ENCODE measurements at regions not wholly inside any gene's neighbourhood (a gene's known extent, or its start where the extent isn't known, plus 50 kb on each side); places are given as distances from the start of the nearest gene placed in this dataset.

DNA sequence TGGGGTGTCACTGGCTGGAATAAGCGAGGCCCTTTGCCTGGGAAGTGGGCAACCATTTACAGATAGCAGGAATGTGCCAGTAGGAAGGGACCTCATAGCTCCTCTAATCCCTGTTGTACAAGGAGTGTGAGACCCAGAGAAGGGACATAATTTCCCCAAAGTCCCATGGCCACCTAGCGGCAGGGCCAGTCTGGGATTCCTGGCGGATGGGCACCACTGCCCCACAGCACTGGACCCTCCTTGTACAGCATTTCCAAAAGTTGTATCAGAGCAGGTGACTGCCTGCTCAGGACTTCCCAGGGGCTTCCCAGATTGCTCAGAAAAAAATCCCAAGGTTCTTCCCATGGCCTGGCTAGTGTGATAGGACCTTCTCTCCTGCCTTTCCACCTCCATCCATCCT is 185.8 kb downstream of the GLI2 start:
- no peak for DNase-seq

DNA sequence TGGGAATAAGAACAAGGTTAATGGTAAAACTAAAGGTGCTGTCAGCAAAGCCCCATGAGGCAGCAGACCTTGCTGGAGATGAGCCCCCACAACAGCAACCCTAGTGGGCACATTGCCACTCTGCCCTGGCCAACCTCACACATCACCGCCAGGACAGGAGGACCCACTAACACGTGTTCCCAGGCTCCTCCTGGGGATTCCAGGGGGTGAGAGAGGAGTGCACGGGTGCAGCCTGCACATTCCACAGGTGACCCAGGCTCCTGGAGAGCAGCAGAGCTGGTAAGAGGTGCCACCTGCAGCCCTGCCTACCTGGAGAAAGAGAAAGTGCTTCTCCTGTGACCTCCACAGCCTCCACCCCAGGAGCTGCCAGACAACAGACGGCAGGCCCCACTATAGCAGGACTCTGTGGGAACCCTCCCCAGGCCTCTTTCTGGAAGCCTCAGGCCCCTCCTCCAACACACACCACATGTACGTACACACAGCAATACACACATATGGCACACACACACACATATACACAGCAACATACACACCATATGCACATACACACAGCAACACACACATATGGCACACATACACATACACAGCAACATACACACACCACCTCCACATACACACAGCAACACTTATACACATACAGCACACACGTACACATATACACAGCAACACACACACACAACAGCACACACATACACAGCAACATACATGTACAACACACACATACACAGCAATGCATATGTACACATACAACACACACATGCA is 187.1 kb downstream of the GLI2 start:
- DNase-seq: no peak

DNA sequence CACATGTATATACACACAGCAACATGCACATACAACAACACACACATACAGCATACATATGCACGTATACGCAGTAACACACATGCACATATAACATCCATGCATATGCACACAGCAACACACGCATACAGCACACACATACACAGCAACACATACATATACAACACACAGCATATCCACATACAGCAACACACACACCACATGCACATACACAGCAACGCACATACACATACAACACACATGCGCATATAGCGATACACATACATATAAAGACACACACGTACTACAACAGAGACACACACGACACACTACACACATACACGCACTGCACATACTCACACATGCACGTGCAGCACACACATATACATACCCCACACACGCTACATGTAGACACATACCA is 187.8 kb downstream of the GLI2 start:
- no peak for DNase-seq

DNA sequence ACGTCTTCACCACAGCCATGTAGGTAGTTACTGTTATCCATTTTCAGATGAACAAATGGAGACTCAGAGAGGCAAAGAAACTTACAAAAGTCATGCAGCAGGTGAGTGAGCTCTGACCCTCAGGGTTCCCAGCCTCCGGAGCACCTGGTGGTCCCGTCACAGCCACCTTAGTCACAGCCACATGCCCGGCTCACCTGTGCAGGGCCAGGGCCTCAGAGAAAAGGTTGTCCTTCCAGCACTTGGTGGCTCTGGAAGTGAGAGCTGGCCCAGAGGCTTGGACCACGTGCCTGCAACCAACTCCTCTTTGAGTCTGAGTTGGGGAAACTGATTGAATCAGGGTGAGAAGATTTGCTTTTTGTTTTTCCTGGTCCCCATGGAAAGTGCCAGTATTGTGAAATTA is 189.3 kb downstream of the GLI2 start:
- DNase-seq: no peak

DNA sequence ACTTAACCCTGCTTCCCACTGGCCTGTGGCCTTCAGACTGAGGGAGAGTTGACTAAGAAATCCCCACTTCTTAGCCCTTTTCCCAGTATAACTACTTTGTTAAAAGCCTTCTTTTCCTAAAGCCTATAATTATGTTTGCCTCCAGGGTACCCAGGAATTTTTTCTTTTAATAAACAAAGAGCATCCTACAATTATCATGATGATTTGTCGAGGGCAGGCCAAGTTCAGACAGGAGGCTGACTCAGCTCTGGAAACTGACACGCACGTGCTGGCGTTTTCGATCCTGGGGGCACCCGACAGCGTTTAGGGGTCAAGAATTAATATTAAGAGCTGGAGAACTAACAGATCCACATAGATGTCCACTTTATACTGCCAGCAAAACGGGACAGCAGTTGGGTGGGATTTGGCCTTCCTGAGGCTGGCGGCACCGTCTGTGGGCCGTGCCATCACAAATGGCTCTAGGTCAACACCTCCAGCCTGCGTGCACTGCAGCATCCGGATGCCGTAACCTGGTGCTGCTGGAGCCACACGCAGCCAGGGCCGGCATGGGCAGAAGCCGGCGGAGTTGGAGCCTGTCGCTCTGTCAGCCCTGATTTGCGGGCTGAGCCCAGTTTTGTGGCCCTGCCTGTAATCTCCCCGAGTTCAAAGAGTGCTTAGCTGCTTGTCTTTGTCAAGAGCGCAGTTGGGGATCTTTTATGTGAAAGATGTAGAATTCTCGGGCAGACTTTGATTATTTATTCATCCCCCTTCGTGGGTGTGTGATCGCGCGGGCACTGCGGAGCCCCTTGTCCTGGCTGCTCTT is 191.0 kb downstream of the GLI2 start:
- DNase-seq: no peak

DNA sequence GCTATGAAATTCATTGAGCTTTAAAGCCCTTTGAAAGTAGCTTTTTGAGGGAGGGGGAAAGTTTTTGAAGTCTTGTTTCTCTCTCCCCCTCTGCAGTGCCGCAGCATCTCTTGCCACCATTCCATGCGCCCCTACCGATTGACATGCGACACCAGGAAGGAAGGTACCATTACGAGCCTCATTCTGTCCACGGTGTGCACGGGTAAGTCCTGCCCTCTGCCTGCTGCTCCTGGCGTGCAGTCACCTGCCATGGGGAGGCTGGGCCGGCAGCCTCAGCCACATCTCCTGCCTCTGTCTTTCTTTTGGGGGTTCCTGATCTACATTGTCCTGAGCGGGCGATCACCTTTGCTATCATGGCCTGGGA is 191.6 kb downstream of the GLI2 start:
- peak; percentile 44 for DNase-seq

DNA sequence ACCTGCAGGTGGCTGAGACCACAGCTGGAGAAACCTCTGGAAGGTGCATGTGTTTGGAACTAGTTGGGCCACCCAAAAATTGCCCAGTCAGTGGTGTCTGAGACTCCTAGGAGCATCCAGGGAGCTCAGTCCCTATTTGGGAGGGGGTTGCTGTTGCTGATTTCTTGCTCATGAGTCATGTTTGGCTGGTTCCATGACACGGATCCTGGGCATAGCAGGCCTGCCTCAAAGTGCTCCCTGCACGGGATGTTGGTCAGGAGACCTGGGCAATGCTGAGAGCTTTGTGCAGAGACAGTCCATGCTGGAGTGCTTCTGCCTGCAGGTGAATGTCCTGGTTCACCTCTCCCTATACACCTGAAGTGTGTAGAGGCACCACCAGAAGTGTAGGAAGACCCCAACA is 194.2 kb downstream of the GLI2 start:
- no peak for DNase-seq

DNA sequence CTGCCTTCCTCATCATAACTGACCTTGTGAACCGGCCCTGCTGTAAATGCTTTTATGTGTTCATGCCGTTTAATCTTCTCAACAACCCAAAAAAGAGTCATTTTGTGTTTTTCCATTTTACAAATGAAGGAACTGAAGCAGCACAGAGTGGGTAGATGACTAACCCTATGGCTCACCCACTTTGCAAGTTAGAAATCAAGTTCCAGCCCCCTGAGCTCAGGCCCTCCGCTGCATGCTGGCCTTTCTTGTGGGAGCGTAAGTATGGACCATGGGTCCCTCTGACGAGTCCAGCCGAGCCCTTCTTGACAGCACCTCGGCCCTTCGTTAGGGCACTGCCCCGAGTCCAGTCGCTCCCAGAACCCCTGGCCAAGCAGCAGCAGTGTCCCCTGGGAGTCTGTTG is 194.6 kb downstream of the GLI2 start:
- DNase-seq: no peak

DNA sequence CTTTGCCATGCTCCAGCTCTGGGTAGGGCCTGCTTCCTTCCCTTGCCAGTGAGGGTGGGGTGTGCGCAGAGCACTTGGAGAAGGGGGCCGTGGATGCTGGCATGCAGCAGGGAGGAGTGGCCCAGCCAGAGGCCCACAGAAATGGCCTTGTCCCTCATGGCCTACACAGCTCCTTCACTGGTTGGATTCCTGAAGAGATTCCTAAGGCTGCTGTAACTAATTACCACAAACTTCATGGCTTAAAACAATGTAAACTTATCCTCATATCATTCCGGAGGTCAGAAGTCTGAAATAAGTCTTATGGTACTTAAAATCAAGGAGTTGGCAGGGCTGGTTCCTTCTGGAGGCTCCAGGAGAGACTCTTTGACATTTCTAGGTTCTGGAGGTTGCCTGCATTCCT is 195.2 kb downstream of the GLI2 start:
- DNase-seq: no peak

DNA sequence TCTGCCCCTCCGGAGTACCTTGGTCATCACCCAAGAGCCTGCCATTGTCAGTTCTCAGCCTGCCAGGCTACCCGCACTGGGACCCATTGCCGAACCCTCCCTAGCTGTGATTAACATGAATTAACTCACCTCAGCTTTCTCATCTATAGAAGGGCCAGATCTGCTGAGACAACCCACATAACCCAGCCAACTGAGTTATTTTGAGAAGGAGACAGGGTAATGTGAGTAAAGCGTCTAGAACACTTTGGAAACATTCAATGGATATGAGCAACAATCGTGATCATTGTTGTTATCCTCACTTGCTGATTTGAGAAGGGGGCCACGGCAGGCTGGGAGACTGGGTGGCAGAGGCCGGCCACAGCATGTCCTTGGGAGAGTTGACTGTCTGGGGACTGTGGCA is 196.8 kb downstream of the GLI2 start:
- DNase-seq: no peak

DNA sequence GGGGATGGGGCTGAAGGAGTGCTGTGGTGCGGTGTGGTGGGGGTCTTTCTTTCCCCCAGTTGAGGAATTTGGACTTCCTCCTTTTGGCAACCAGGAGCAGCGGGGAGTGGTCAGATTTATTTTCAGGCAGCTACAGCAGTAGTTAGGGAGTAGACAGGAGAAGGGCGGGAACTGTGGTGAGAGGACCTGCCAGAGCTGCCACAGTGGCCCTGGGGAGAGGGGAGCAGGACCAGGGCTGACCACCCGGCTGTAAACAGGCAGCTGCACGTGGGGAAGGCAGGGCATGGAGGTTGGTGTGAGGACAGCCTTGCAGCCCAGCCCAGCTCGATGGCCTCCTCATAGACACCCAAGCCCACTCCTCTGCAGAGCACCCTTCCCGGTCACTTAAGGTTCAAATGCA is 197.2 kb downstream of the GLI2 start:
- no peak for DNase-seq

DNA sequence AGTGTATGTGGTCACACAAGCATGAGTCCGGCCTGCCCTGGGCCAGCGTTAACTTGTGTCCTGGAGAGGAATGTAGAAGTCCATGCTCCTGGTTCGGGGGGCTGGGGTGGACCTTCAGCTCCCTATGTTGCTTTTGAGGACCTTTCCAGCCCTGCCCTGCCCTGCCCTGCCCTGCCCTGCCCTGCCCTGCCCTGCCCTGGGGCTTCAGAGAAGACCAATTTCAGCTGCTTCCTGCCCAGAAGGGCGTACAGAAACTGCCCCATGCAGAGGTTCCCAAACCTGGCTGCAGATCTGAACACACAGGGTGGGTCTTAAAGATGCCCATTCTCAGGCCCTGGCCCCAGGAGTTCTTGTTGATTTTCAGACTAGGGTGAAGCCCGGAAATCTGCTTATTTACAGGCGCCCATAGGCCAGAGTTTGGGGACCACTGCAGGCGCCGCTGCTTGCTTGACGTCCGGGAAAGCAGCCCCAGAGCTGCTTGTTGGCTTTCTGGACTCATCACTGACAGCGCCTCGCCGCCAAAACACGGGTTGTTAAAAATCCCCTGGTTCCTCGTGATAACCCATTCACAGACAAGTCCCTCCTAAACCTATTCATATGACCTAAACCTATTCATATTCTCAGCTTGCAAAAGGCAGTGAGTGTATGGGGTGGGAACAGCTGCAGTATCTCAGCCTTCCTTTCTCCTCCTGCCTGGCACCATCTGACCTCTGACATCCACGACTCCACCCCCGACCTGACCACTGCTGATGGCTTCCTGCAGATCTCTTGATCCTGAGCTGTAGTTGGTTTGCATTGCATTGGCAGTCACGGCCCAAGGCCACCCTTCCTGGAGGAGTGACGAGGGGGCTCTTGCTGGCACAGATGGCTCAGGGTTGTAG is 198.3 kb downstream of the GLI2 start:
- DNase-seq: no peak

DNA sequence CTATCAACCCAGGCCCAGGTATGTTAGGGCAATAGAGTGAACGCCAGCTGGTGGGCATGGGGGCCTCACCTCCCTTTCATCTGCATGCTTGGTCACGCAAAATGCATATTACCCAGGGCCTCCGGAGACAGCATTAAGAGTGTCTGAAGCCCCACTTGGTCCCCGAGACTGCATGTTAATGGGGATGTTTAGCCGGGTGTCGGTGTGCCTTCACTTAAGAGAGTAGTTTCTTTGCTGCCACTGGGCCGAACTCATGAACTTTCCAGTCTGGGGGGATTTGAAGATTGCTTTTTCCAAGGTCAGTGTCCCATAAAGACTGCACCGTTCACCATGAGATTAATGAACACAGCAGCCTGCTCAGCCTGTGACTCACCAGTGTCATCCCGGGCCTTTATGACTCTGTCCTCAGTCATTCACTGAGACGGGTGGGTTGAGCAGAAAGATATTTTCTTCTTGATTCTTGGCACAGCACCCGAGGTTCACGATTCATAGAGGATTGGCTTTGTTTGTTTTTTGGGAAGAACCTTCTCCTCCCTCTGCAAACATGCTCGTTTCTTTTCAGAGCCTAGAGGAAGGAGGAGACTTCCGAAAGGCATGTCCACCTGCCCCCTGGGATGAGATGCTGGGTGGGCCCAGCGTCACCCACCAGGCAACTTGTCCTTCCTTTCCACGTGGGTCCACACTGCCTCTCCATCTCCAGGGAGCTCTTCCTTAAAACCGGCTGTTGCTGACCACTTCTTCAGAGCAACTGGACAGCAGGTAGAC is 199.1 kb downstream of the GLI2 start:
- DNase-seq: no peak

DNA sequence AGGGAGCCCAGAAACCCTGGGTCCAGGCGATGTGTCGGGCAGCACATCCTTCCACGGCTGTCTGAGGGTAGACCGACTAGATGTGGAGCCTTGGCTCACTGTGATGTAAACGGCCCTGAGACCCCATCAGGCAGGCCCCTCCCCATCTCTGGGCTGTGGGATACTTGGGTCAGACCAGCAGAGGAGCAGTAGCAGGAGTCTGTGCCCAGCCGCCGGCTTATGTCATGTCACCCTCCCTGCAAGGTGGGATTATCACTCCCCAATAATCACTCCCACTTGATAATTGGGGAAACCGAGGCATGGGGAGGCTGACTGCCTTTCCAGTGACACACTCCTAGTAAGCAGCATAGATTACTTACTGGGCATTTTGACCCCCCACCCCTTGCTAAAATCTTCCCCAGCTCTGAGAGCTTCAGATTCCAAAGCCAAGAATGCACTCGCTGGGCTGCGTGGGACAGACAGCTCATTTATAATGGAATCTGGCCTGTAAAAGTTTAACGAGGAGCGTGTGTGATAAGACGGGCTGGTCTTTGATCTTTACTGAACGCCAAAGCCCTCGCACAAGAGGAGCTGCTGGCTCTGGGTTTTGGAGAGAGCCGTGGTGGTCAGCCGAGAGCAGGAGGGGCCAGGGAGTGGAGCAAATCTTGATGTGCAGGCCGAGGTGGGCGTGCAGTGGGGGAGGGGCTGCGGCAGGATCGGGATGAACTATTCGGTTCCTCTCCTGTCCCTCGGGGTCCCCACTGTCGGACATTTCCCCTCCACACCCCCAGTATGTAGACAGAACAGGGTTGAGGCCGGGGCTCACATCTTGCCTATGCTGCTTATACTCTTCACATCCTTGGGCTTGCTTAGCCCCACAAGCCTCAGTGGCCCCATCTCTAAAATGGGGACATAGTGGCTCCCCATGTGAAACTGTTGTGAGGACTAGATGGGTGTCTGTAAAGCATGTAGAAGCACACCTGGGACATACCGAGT is 200.0 kb downstream of the GLI2 start:
- no peak for DNase-seq

DNA sequence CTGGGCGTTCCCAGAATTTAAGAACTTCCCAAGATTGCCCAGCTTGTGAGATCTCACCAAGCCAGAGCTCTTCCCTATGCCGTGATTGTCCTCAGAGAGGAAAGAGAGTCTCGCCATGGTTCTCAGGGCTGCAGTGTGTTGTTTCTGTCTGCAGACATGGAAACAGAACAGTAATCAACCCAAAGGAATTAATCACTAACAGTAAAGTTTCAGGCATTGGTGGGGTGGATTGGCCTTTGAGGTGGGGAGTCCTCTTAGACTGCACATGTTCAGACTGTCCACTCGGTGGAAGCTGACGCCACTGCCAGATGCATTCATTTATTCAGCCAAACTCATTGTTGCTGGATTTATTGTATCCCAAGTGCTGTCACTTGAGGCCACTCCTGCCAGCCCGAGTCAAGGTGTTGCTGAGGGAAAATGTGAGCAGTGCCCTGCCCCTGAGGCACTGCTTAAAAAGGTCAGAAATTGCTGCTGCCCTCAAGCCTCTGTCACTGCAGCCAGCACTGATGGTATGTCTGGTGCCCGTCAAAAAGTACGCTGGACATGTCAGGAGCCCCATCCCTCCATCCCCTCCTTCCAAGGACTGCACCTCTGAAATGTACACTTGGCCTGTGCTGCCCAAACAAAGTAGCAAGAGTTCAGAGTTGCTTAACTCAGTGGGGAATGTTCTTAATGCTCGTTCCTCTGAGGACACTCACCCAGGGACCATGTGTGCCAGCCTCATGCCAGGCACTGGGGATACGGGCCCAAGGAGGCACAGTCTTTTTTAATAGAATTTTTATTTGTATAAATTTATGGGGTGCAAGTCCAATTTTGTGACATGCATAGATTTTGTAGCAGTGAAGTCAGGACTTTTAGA is 201.0 kb downstream of the GLI2 start:
- DNase-seq: no peak

DNA sequence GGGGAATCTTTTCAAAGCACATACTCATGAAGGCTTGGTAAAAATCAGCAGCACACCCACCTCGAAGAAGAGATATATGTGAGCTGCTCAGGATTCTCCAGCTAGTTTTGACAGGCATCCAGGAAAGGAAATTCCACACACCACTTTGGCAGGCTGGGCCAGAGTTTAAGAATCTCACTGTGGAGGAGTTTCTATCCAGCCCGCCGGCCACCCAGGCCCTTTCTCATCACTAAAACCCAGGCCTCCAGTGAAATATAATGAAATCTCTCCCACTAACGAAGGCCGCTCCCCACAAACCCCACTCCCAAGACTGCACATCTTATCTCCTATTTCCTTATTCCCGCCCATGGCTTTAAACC is 202.0 kb downstream of the GLI2 start:
- no peak for DNase-seq

DNA sequence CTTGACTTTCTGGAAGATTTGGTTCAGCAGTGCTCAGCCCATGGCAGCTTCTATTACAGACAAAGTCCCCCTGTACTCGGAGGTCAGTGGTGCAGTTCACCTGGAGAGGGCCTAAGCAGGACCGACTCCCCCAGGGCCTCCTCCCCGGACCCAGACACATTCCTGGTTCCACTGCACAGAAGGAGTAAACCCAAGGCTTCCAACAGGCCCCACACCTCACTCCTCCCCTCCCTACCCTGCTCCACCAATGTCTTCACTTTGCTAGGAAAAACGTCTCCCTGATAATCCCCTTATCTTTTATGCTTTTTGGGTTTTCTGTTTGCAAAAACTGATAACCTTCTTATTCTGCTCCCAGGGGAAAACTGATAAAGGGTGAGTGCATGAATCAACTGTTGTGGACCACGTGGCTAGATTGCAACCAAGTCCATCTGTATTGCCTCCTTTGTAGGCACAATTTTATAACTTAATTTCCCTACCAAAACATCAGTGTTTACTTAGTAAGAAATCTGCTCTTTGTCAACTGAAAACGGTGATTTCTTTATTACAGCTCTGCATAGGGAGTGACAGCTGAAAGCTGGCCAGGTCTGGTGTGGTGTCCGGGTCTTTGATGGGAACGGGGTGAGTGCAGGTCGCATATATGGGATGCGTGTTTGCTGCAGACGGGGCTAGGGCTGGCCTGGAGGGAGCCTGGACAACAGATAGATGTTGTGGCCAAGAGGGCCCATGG is 202.5 kb downstream of the GLI2 start:
- no peak for DNase-seq

DNA sequence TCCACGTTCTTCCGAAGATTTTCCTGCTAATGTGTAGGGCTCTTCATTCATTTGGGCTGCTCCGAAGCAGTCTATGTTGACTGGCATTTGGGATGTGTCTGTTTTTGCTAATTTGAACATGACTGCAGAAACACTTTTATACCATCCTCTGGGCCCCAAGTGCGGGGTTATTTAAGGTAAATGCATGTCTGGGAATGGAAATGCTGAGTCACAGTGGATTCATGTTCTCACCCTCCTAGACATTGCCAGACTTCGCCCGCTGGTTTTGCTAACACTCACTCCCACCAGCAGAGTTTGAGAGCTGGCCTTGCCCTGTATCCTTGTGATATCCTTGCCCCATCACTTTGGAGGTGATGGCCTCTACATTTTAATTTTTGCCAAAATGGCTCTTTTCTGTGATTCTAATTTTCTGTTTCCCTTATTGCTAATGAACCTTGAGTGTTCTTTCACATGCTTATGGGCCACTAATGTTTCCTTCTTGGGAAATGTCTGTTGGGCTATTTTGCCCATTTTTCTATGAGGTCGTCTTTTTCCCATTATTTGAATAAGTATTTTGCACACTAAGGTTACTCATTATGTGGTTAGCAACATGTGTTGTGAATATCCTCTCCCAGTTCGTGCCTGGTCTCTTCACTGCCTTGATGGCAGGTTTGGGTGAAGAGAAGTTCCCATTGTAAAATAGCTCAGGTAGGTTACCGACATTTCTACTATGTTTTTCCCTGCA is 204.1 kb downstream of the GLI2 start:
- no peak for DNase-seq

DNA sequence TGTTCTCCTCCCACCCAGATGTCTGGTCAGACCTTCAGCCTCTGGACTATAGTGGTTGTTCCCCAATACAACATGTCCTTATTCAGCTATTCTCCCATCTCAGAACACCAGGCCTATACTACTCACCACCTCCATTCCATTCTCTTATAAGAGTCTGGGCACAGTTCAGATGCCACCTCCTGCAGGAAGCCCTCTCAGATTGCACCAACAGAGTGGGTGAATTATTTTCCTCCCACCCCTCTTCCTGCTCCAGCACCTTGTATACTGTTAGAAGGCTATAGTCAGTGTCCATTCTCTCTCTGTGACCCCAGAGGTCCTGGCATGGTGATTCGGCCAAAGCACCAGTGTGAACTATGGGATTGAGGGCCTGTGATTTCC is 204.6 kb downstream of the GLI2 start:
- DNase-seq: no peak
